Activated gamma-delta T cell treated with Interleukin-2 at 50 U/mL for 16 hours (primary cell): ENCODE measurements at regions not wholly inside any gene's neighbourhood (a gene's known extent, or its start where the extent isn't known, plus 50 kb on each side); places are given as distances from the start of the nearest gene placed in this dataset.
"Not testable (repeated sequence)": the region's sequence is repeated elsewhere in the genome, so short reads cannot be mapped to it uniquely, and the experiment has no call there.

ENCODE experiments used
- DNase-seq: peaks from one replicate; pipeline ENCODE4 v3.0.0-alpha.2; 2020

DNA sequence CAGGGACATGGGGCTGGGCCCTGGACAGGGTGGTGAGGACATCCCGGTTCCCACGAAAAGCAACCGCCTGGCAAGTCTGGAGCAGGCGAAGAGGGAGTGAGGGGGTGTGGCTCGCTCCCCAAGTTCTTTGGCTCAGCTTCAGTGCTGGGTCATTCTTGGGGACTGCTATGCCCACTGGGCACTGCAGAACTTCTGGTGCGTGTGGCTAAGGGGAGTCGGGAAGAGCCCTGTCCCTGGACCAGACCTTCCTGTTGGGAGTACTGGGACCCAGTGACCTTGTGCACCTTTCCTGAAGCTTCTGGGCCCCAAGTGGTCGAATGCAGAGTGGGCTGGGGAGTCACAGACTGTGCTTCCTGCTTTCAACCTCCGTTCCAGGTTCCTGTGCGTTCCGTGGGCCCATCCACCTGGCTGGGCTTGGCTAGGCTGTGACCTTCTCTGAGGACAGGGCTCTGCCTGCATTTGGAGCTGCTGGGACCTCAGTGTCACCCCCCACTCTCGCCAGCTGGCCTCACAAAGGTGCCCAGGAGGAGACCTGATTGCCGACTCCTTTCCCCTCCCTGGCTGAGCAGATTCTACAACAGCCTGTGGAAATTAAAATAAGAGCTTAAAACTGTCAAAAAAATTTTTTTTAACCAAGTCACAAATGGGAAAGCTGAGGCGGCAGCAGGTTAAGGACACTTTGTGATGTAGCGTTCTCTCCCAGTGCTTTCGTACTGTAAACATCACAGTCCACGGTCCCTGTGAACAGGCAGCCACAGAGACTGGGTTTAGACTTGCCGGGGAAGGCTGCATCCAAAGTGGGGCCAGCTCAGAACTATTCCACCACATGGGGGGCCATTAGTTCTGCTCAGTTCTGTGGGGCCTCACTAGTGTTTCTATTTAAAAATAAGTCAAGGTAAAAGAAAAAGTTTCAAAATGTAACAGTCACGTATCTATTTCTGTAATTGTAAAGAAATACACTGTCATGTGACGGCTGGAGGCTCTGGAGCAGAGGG, 63.8 kb upstream of the WNT7B start:
- no peak for DNase-seq

DNA sequence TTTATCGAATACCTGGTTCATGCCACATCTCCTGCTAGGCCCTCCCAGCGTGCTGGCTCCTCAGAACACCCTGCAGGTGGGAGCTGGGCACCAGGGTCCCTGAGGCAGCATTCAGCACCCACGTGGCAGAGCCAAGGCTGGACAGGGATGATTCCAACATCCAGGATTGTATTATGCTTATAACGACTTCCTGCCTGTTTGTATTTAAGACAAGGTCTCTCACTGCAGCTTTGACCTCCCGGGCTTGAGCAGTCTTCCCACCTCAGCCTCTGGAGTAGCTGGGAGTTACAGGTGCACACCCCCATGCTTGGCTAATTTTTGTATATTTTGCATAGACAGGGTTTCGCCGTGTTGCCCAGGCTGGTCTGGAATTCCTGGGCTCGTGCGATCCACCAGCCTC, 64.7 kb upstream of the WNT7B start:
- DNase-seq = no peak

DNA sequence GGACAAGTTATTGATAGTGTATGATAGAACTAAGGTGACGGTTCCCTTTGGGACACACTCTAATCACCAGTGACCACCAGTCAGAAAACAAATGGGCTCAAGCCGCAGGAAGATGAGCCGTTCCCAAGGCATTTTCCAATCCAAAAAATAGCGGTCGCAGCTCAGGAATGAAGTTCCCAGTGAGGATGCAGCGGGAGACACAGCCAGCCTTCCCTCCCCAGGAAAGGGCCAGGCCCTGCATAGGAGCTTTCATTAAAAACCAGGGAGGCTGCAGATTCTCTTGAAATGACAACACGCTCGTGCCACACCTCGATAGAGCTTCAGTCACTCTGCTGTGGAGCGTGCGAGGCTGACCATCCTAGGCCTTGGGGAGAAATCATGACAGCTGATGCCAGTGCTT, 65.8 kb upstream of the WNT7B start:
- DNase-seq = no peak

GRCh38 chr22:46043339-46043738, 66.4 kb upstream of the WNT7B start:
- DNase-seq = no peak

DNA sequence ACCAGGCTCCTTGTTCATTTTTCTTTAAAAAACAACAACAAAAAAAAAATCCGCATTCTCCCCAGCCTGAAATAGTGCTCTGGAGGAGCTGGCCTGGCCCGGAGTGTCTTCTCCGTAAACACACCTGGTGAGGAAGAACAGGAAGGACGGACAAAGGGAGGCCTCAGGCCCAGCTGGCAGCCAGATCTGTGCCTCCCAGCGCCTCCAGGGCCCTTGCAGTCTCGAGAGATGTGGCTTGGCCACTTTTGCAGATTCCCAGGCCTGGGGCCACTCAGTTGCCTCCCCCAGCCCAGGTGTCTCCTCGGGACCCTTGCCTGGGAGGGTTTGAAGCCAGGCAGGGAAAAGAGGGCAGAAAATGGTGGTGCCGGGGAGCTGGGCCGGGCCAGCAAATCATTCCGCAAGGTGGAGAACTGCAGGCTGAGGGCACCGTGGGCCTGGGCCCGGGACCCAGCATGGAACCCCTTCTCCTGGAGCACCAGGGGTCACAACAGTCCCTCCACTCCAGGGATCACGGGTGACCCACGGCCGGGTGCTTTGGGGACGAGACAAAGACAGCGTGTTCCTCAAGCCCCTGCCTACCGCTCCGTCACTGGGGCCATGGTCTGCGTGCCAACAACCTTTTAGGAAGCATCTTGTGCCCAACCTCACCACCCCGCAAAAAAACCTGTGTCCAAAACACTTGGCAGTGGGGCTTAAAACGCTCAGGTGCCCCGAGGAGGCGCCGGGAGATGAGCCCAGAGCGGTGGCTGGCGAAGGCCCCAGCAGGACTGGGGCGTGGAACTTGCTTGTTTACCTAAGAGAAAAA, 67.1 kb upstream of the WNT7B start:
- no peak for DNase-seq

DNA sequence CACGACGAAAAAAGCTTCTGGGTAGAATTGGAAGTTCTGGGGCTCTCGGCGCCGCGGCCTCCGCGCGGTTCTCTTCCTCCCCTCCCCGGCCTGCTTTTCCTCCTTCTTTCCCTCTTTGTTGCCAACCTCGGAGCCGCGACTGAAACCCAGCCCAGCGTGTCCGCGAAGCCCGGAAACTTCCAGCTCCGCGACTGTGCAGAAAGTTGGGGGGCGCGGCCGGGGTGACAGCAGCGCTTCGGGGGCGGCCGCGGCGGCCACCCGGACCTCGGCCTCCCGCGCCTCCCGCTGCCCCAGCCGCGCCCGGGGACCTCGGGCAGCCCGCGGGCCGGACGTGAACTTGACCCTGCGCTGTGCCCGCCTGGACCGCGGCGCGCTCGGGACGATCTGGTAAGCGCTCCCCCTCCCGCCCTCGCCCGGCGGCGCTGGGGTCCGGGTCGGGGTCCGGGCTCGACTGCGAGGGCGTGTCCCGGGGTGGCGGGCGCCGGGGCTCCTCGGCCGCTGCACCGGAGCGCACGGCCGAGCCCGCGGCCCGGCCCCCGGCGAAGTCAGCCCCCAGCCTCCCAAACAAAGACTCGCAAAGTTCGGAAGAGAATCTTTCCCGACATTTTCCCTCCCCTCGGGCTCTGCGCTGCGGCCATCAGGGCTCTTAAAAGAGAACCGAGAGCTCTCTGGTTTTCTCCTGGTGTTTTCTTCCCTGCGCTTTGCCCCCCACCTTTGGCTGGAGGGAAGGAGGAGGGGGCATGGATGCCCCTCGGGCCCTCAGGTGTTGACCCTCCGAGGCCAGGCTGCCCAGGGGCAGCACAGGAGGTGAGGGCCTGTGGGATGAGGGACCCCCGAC, 67.9 kb upstream of the WNT7B start:
- DNase-seq = peak; percentile 44

- no peak for DNase-seq
Measured at GRCh38 chr22:46045459-46046298, 68.7 kb upstream of the WNT7B start.

DNA sequence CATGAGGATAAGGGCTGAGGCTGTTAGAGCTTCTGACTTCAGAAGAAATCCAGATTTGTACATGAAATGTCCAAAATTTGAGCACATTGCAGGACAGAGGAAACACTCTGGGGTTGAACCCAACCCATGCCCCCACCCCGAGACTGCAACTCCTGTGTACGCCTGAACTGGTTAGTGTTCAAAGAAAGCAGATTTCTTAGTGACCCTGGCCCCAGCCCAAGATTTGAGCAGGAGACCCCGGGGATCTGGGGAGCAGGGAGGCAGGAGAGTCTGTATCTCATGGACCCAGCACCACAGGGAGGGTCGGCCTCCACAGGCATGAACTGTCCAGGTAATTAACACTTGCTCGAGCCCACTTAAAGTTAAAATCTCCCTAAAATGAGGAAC, 69.3 kb upstream of the WNT7B start:
- no peak for DNase-seq

DNA sequence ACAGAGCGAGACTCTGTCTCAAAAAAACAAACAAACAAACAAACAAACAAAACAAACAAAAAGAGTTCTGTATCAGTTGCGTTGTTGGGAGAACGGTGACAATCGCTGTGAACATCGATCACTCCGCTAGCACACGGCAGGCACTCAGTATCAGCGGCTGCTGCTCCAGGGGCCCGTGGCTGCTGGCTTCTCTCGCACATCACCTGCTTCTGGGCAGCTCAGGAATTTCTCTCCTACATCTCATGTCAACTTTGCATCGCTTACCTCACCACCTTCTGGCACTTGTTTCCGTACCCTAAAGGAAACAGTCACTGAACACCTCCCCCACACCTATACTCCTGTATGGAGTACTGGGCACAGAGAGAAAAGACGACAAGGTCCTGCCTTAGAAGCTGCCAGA, 70.3 kb upstream of the WNT7B start:
- no peak for DNase-seq

GRCh38 chr22:46047841-46048595, 71.1 kb upstream of the WNT7B start:
- DNase-seq = no peak

- not testable (repeated sequence) for DNase-seq
Measured at GRCh38 chr22:46048661-46049060, 71.7 kb upstream of the WNT7B start.

- DNase-seq = no peak
Measured at GRCh38 chr22:46049726-46050450, 72.9 kb upstream of the WNT7B start.

GRCh38 chr22:46050451-46050845, 73.5 kb upstream of the WNT7B start:
- DNase-seq = no peak

DNA sequence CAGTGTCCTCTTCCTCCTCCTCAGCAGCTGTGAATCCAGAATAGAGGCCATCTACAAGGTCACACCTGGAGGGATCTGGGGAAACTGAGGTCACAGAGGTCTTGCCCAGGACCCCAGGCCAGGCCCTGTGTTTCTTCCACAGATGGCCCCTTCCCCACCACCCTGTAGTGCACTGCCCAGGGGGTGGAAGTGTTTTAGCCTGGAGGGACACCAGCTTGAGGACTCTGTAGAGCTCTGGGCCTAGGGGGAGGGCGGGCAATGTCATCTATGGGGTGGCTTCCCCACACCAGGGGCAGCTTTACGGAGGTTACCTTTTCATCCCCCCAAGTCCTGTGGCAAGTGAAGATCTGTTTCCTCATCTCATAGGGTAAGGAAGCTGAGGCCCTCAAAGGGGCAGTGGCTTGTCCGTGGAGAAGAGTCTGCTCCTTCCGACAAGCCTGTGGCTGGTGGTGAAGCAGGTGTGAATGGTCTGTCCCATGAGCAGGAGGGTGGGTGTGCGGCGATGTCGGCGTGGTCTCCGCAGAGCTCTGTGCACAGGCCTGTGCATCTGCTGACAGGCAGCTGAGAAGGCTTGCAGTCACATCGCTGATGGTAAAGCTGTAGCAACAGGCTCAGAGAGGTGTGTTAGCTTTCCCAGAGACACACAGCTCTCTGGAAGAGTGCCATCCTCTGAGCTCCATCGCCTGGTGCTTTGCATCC, 74.1 kb upstream of the WNT7B start:
- no peak for DNase-seq

GRCh38 chr22:46051646-46052045, 74.7 kb upstream of the WNT7B start:
- DNase-seq = no peak

DNA sequence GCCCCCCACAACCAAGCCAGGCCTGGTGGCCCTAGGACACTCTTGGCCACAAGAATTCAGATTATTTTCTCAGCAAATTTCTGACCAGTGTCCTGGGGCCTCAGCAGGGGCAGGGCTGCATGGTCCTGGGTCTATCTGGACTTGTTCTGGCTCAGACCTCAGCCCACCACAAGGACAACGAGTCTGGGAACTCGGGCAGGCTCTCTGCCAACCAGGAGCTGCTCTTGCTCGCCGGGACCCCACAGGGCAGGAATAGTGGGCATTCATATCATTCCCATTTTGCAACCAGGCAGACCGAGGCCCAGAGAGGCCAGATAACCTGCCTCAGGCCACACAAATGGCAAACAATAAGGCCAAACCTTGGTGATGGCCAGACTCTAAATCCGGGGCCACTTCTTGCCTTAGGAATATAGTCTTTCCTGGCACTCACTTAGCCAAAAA, 75.4 kb upstream of the WNT7B start:
- no peak for DNase-seq

- DNase-seq = no peak
Measured at GRCh38 chr22:46052801-46053562, 76.0 kb upstream of the WNT7B start.

DNA sequence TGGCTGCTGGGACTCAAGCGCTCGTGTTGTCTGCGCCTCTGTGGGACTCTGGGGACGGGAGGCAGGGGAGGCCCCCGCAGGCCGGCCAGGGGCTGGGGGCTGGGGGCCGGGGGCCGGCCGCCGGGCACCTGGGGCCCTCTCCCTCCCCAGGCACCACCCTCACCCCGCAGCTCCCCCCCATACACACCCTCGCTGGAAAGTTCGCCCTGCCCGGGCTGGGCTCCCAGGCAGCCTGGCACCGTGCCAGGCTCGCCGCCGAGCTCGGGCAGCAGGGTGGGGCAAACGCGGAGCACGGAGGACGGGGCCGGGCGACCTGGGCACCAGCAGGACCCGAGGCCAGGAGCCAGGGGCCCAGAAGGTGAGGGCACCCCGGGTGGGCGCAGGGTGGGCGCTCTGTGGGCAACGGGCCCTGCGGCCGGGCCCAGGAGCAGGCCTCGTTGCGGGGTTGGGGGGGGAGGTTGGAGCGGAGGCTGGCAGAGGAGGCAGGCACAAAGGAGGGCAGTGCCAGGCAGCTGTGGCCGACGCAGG, 76.7 kb upstream of the WNT7B start:
- peak; percentile 56 for DNase-seq
